Ascending aorta (tissue), 2 donors: ENCODE measurements at regions not wholly inside any gene's neighbourhood (a gene's known extent, or its start where the extent isn't known, plus 50 kb on each side); places are given as distances from the start of the nearest gene placed in this dataset.

Experiments
- DNase-seq, 2 donors: peaks; one replicate each; pipeline ENCODE4 v3.0.0-alpha.2; 2019; ENCODE audit warnings: low spot score in 2 of 2
- H3K27ac ChIP-seq, 2 donors: fragments of 200-600 bp; sonication (generic); one replicate each; pipeline ENCODE4 v1.5.1; 2016 to 2017; ENCODE audit warnings: mild to moderate bottlenecking in 1 of 2
- H3K27me3 ChIP-seq: fragments of 200-600 bp; sonication (generic); one replicate; pipeline ENCODE4 v1.5.1; 2017
- H3K36me3 ChIP-seq, 2 donors: fragments of 200-600 bp; sonication (generic); one replicate each; pipeline ENCODE4 v1.5.1; 2016
- H3K4me1 ChIP-seq, 2 donors: fragments of 200-600 bp; sonication (generic); one replicate each; pipeline ENCODE4 v1.5.1; 2016 to 2017; ENCODE audit warnings: mild to moderate bottlenecking in 1 of 2
- H3K4me3 ChIP-seq, 2 donors: fragments of 200-600 bp; sonication (generic); one replicate each; pipeline ENCODE4 v1.5.1; 2016 to 2017; ENCODE audit warnings: mild to moderate bottlenecking in 1 of 2
- H3K9me3 ChIP-seq, 2 donors: fragments of 200-600 bp; sonication (generic); one replicate each; pipeline ENCODE4 v1.5.1; 2016
- intact Hi-C: fragments of 100-400 bp; cut with DNase I; formaldehyde crosslinking; loops from one replicate; pipeline ENCODE4 v1.15.1; 2023
- TF ChIP-seq, protein P1 (sequence below), 3 experiments: fragments of 200-600 bp in 2 of 3; fragments of 450-650 bp in 1 of 3; sonication (generic) in 2 of 3; IDR thresholded peaks; one replicate each; pipeline ENCODE4 v1.5.1; 2016 to 2019; ENCODE audit warnings: antibody characterized with exemption in 3 of 3, mild to moderate bottlenecking in 1 of 3, moderate library complexity in 1 of 3

DNA sequence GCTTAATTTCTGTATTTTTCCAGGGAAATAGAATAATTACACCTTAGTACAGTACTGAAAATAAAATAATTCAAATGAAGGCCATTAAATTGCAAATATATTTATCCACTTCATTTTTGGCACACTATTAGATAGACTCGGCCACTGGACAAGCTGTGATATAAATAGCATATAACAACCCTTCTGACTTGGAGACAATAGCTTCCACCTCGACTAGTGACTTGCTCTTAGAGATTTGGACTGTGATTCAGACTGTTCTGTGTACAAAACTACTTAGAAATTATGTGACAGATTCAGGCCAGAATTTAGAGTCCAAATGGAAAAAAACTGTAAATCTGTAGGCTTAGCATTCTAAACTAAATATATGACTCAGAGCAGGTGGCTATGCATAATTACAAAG is 949.9 kb downstream of the LRFN5 start:
- no peak overlapping the region for H3K4me3 ChIP-seq
- H3K27ac ChIP-seq, result no peak overlapping the region
- H3K27me3 ChIP-seq, result no peaks in the 10 kb centered on the region
- intact Hi-C loops, result no loop called here
- TF ChIP-seq, protein P1, sequence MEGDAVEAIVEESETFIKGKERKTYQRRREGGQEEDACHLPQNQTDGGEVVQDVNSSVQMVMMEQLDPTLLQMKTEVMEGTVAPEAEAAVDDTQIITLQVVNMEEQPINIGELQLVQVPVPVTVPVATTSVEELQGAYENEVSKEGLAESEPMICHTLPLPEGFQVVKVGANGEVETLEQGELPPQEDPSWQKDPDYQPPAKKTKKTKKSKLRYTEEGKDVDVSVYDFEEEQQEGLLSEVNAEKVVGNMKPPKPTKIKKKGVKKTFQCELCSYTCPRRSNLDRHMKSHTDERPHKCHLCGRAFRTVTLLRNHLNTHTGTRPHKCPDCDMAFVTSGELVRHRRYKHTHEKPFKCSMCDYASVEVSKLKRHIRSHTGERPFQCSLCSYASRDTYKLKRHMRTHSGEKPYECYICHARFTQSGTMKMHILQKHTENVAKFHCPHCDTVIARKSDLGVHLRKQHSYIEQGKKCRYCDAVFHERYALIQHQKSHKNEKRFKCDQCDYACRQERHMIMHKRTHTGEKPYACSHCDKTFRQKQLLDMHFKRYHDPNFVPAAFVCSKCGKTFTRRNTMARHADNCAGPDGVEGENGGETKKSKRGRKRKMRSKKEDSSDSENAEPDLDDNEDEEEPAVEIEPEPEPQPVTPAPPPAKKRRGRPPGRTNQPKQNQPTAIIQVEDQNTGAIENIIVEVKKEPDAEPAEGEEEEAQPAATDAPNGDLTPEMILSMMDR (IDR thresholded peaks at IDR 0.05), result no peak
- no peaks in the 10 kb centered on the region for H3K36me3 ChIP-seq
- no peaks in the 10 kb centered on the region for H3K4me1 ChIP-seq
- no peaks in the 10 kb centered on the region for H3K9me3 ChIP-seq
- DNase-seq, result no peak

DNA sequence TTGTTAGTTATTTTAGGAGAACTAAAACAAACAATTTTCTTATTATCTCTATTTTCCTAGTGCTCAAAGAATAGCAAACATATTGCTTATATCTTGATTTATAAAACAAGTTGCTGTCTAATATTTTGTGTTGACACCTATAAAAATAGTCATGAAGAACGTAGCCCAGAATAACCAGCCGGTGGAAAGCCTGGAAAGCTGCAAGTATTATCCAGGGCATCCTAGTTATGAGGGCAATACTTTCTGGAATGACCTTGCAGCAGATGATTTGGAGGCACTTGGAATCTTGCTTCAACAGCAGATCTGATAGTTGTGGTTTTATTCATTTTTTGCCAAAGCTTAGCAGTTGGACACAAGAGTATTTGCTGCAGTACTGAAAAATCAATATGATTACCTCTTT is 948.7 kb downstream of the LRFN5 start:
- Histone ChIP-seq H3K27ac (no peak overlapping the region), H3K4me1 (no peaks in the 10 kb centered on the region), H3K9me3 (no peaks in the 10 kb centered on the region), H3K4me3 (no peak overlapping the region), H3K27me3 (no peaks in the 10 kb centered on the region), H3K36me3 (no peaks in the 10 kb centered on the region)
- intact Hi-C loops, result no loop called here
- no peak for DNase-seq
- TF ChIP-seq, protein P1 (IDR thresholded peaks at IDR 0.05), result no peak

DNA sequence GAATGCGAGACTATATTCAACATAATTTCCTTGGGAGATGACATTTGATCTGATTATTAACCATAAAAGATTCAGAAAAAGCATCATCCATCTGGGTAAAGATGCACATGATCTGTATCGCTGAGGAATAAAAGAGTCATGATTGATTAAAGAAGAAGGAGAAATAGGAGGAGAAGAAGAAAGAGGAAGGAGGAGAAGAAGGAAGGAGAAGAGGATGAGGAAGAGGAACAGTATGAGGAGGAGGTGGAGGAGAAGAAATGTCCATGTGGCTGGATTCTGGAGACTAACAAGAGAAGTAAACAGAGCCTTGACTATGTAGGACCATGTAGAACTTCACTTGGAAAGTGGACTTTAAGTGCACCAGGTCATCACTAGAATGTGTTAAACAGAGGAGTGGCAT is 947.4 kb downstream of the LRFN5 start:
- TF ChIP-seq, protein P1 (IDR thresholded peaks at IDR 0.05), result no peak
- no peaks in the 10 kb centered on the region for H3K27me3 ChIP-seq
- no peak for DNase-seq

DNA sequence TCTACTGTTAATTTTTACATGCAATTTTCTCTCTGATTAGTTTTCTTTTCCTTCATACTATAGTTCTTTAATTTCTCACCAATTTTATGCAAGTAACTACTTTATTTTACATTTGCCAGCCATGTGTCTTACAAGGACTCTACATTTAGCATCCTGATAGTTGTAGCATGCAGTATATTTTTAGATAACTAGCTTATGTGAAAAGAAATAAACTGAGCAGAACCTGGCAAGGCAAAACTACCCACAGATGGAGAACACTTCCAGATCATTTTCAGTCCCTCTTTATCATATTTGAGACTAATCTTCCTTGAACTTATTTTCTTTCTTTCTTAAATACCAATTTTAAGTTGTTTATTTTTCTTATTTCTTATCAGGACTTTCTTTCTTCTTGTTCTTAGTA is 943.6 kb downstream of the LRFN5 start:
- no peaks in the 10 kb centered on the region for H3K9me3 ChIP-seq
- no peaks in the 10 kb centered on the region for H3K4me1 ChIP-seq
- no peak overlapping the region for H3K27ac ChIP-seq
- TF ChIP-seq, protein P1 (IDR thresholded peaks at IDR 0.05), result no peak
- DNase-seq, result no peak
- H3K27me3 ChIP-seq, result no peaks in the 10 kb centered on the region
- no peak overlapping the region for H3K4me3 ChIP-seq
- intact Hi-C loops, result no loop called here
- H3K36me3 ChIP-seq, result no peaks in the 10 kb centered on the region

More for the DNA sequence above, 947.4 kb downstream of the LRFN5 start:
- intact Hi-C loops, result no loop called here
- Histone ChIP-seq H3K9me3 (no peaks in the 10 kb centered on the region), H3K36me3 (no peaks in the 10 kb centered on the region), H3K27ac (no peak overlapping the region), H3K4me3 (no peak overlapping the region), H3K4me1 (no peaks in the 10 kb centered on the region)

DNA sequence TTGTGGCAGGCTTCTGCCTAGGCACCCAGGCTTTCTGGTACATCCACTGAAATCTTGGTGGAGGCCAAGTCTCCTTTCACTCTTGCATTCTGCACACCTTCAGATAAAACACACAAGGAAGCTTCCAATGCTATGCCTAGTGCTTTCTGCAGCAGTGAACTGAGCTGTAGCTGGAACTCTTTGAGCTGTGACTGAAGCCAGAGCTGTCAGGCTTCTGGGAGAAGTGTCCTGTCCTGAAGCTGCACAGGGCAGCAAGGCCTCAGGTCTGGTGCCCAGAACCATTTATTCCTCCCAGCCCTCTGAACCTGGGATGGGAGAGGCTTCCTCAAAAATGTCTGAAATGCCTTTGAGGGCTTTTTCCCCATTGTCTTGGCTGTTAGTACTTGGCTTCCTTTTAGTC is 941.7 kb downstream of the LRFN5 start:
- no peaks in the 10 kb centered on the region for H3K4me1 ChIP-seq
- DNase-seq, result no peak

More for the DNA sequence above, 941.7 kb downstream of the LRFN5 start:
- H3K27me3 ChIP-seq, result no peaks in the 10 kb centered on the region
- H3K4me3 ChIP-seq, result no peak overlapping the region
- no peak overlapping the region for H3K27ac ChIP-seq
- TF ChIP-seq, protein P1 (IDR thresholded peaks at IDR 0.05), result no peak
- H3K36me3 ChIP-seq, result no peaks in the 10 kb centered on the region
- H3K9me3 ChIP-seq, result no peaks in the 10 kb centered on the region
- intact Hi-C loops, result no loop called here
